ENCODE measurements at regions not wholly inside any gene's neighbourhood (a gene's known extent, or its start where the extent isn't known, plus 50 kb on each side); places are given as distances from the start of the nearest gene placed in this dataset.

- no peak overlapping the region for H3K4me3 Mint-ChIP-seq
- H3K27me3 Mint-ChIP-seq: no peaks in the 10 kb centered on the region
- DNase-seq (no peak), ATAC-seq (ENCODE audit: low read depth in 2 of 2) (no peak)
- H3K27ac Mint-ChIP-seq: peak overlapping the region in 1 of 6 donors; percentile 32
- H3K9me3 Mint-ChIP-seq: peaks cover 0 to 20% (median 5%) of the 10 kb centered on the region in 7 donors
- no peaks in the 10 kb centered on the region for H3K36me3 Mint-ChIP-seq
- no peaks in the 10 kb centered on the region for H3K4me1 Mint-ChIP-seq
Measured at GRCh38 chr3:19749448-19750017, 184.5 kb downstream of the EFHB start.

GRCh38 chr3:19748782-19749447 lies 185.1 kb downstream of the EFHB start:
- Mint-ChIP-seq H3K4me3 (no peak overlapping the region), H3K4me1 (no peaks in the 10 kb centered on the region)
- no peak for DNase-seq

GRCh38 chr3:19744047-19744446 lies 190.0 kb downstream of the EFHB start:
- Mint-ChIP-seq H3K4me1 (no peaks in the 10 kb centered on the region), H3K36me3 (no peaks in the 10 kb centered on the region), H3K27me3 (peaks cover 0 to 8% (median 0%) of the 10 kb centered on the region in 3 donors), H3K9me3 (peaks cover 0 to 7% (median 0%) of the 10 kb centered on the region in 7 donors), H3K27ac (no peak overlapping the region), H3K4me3 (no peak overlapping the region)
- no peak for DNase-seq
- ATAC-seq (ENCODE audit: low read depth in 2 of 2): no peak

More at GRCh38 chr3:19748782-19749447, 185.1 kb downstream of the EFHB start:
- ATAC-seq (ENCODE audit: low read depth in 2 of 2): no peak
- Mint-ChIP-seq H3K9me3 (peaks cover 0 to 20% (median 5%) of the 10 kb centered on the region in 7 donors), H3K27me3 (no peaks in the 10 kb centered on the region), H3K27ac (peak overlapping the region in 1 of 6 donors; percentile 42), H3K36me3 (no peaks in the 10 kb centered on the region)

GRCh38 chr3:19742935-19743334 lies 191.1 kb downstream of the EFHB start:
- peaks cover 0 to 8% (median 0%) of the 10 kb centered on the region in 3 donors for H3K27me3 Mint-ChIP-seq
- no peak overlapping the region for H3K4me3 Mint-ChIP-seq
- ATAC-seq (ENCODE audit: low read depth in 2 of 2): no peak
- H3K27ac Mint-ChIP-seq: no peak overlapping the region
- no peaks in the 10 kb centered on the region for H3K36me3 Mint-ChIP-seq
- H3K4me1 Mint-ChIP-seq: no peaks in the 10 kb centered on the region
- H3K9me3 Mint-ChIP-seq: peaks cover 0 to 5% (median 0%) of the 10 kb centered on the region in 7 donors
- no peak for DNase-seq

- DNase-seq (no peak), ATAC-seq (ENCODE audit: low read depth in 2 of 2) (no peak)
- H3K9me3 Mint-ChIP-seq: peaks cover 0 to 4% (median 0%) of the 10 kb centered on the region in 7 donors
- H3K36me3 Mint-ChIP-seq: no peaks in the 10 kb centered on the region
- H3K4me1 Mint-ChIP-seq: no peaks in the 10 kb centered on the region
- peaks cover 0 to 8% (median 0%) of the 10 kb centered on the region in 3 donors for H3K27me3 Mint-ChIP-seq
- H3K27ac Mint-ChIP-seq: no peak overlapping the region
- H3K4me3 Mint-ChIP-seq: no peak overlapping the region
Measured at GRCh38 chr3:19739504-19739903, 194.5 kb downstream of the EFHB start.

GRCh38 chr3:19738846-19739245 lies 195.2 kb downstream of the EFHB start:
- no peak for ATAC-seq (ENCODE audit: low read depth in 2 of 2)
- H3K4me3 Mint-ChIP-seq: no peak overlapping the region
- no peak for DNase-seq
- no peaks in the 10 kb centered on the region for H3K4me1 Mint-ChIP-seq
- peaks cover 0 to 8% (median 0%) of the 10 kb centered on the region in 3 donors for H3K27me3 Mint-ChIP-seq
- no peak overlapping the region for H3K27ac Mint-ChIP-seq
- peaks cover 0 to 4% (median 0%) of the 10 kb centered on the region in 7 donors for H3K9me3 Mint-ChIP-seq
- H3K36me3 Mint-ChIP-seq: no peaks in the 10 kb centered on the region

- Mint-ChIP-seq H3K27me3 (no peaks in the 10 kb centered on the region), H3K27ac (peak overlapping the region in 1 of 6 donors; percentile 79), H3K9me3 (peaks cover 0 to 8% (median 0%) of the 10 kb centered on the region in 7 donors), H3K4me3 (no peak overlapping the region), H3K36me3 (no peaks in the 10 kb centered on the region), H3K4me1 (no peaks in the 10 kb centered on the region)
- DNase-seq (no peak), ATAC-seq (ENCODE audit: low read depth in 2 of 2) (no peak)
Measured at GRCh38 chr3:19735111-19735510, 198.9 kb downstream of the EFHB start.

GRCh38 chr3:19734453-19734852 lies 199.6 kb downstream of the EFHB start:
- Mint-ChIP-seq H3K9me3 (peaks cover 0 to 9% (median 4%) of the 10 kb centered on the region in 7 donors), H3K36me3 (peaks cover 0 to 4% of the 10 kb centered on the region in 2 donors), H3K27ac (no peak overlapping the region), H3K27me3 (no peaks in the 10 kb centered on the region), H3K4me1 (no peaks in the 10 kb centered on the region), H3K4me3 (no peak overlapping the region)
- DNase-seq (no peak), ATAC-seq (ENCODE audit: low read depth in 2 of 2) (no peak)

GRCh38 chr3:19725000-19725399 lies 209.0 kb downstream of the EFHB start:
- H3K36me3 Mint-ChIP-seq: peaks cover 0 to 11% of the 10 kb centered on the region in 2 donors
- H3K4me1 Mint-ChIP-seq: no peaks in the 10 kb centered on the region
- ATAC-seq (ENCODE audit: low read depth in 2 of 2): no peak
- no peak overlapping the region for H3K27ac Mint-ChIP-seq
- H3K27me3 Mint-ChIP-seq: peaks cover 0 to 12% (median 0%) of the 10 kb centered on the region in 3 donors
- no peak for DNase-seq
- H3K9me3 Mint-ChIP-seq: peaks cover 0 to 12% (median 2%) of the 10 kb centered on the region in 7 donors
- H3K4me3 Mint-ChIP-seq: no peak overlapping the region

- H3K4me1 Mint-ChIP-seq: no peaks in the 10 kb centered on the region
- ATAC-seq (ENCODE audit: low read depth in 2 of 2) (no peak), DNase-seq (no peak)
- H3K27me3 Mint-ChIP-seq: peaks cover 0 to 29% (median 3%) of the 10 kb centered on the region in 3 donors
- no peak overlapping the region for H3K27ac Mint-ChIP-seq
- peaks cover 0 to 1% (median 0%) of the 10 kb centered on the region in 7 donors for H3K9me3 Mint-ChIP-seq
- H3K4me3 Mint-ChIP-seq: no peak overlapping the region
- peaks cover 0 to 4% of the 10 kb centered on the region in 2 donors for H3K36me3 Mint-ChIP-seq
Measured at GRCh38 chr3:19717736-19718135, 216.3 kb downstream of the EFHB start.

GRCh38 chr3:19711160-19711782 lies 222.7 kb downstream of the EFHB start:
- Mint-ChIP-seq H3K27me3 (peaks cover 0 to 14% (median 0%) of the 10 kb centered on the region in 3 donors), H3K36me3 (peaks cover 0 to 4% of the 10 kb centered on the region in 2 donors), H3K27ac (peak overlapping the region in 1 of 6 donors; percentile 77), H3K4me3 (no peak overlapping the region), H3K4me1 (peaks cover 0 to 6% (median 0%) of the 10 kb centered on the region in 3 donors), H3K9me3 (peaks cover 0 to 1% (median 0%) of the 10 kb centered on the region in 7 donors)
- DNase-seq (no peak), ATAC-seq (ENCODE audit: low read depth in 2 of 2) (no peak)

- ATAC-seq (ENCODE audit: low read depth in 2 of 2) (peak in 1 of 2 donors; percentile 59), DNase-seq (no peak)
- Mint-ChIP-seq H3K27me3 (peaks cover 0 to 5% (median 0%) of the 10 kb centered on the region in 3 donors), H3K9me3 (peaks cover 0 to 6% (median 1%) of the 10 kb centered on the region in 7 donors), H3K36me3 (no peaks in the 10 kb centered on the region), H3K27ac (no peak overlapping the region), H3K4me3 (peak overlapping the region in 4 of 8 donors; percentile 46 to 67 (median 56)), H3K4me1 (peaks cover 6 to 9% (median 8%) of the 10 kb centered on the region in 3 donors)
Measured at GRCh38 chr3:19702416-19703078, 231.5 kb downstream of the EFHB start.

- peaks cover 20 to 51% (median 36%) of the 10 kb centered on the region in 7 donors for H3K9me3 Mint-ChIP-seq
- H3K27ac Mint-ChIP-seq: no peak overlapping the region
- H3K27me3 Mint-ChIP-seq: peaks cover 0 to 14% (median 13%) of the 10 kb centered on the region in 3 donors
Measured at GRCh38 chr3:19688767-19689166, 245.2 kb downstream of the EFHB start.

More at GRCh38 chr3:19688767-19689166, 245.2 kb downstream of the EFHB start:
- no peak for DNase-seq
- Mint-ChIP-seq H3K4me3 (no peak overlapping the region), H3K36me3 (peaks cover 9 to 38% of the 10 kb centered on the region in 2 donors), H3K4me1 (peaks cover 0 to 6% (median 0%) of the 10 kb centered on the region in 3 donors)
- no peak for ATAC-seq (ENCODE audit: low read depth in 2 of 2)
